Suprapubic skin (tissue), 4 donors: ENCODE measurements at regions not wholly inside any gene's neighbourhood (a gene's known extent, or its start where the extent isn't known, plus 50 kb on each side); places are given as distances from the start of the nearest gene placed in this dataset.

ENCODE experiments used
- DNase-seq, 2 donors: peaks; one replicate each; pipeline ENCODE4 v3.0.0-alpha.2; 2019; ENCODE audit warnings: low spot score in 2 of 2
- H3K27ac ChIP-seq: fragments of 200-600 bp; sonication (generic); one replicate; pipeline ENCODE4 v1.5.1; 2019
- H3K27me3 ChIP-seq: fragments of 200-600 bp; sonication (generic); one replicate; pipeline ENCODE4 v1.5.1; 2019
- H3K36me3 ChIP-seq: fragments of 200-600 bp; sonication (generic); one replicate; pipeline ENCODE4 v1.5.1; 2019
- H3K4me1 ChIP-seq: fragments of 200-600 bp; sonication (generic); one replicate; pipeline ENCODE4 v1.5.1; 2019
- H3K4me3 ChIP-seq: fragments of 200-600 bp; sonication (generic); one replicate; pipeline ENCODE4 v1.5.1; 2019; ENCODE audit warnings: mild to moderate bottlenecking
- H3K9me3 ChIP-seq: fragments of 200-600 bp; sonication (generic); one replicate; pipeline ENCODE4 v1.5.1; 2019
- EP300 ChIP-seq: sonication (generic); formaldehyde crosslinking; IDR thresholded peaks from one replicate; pipeline ENCODE4 v1.6.1; 2017; ENCODE audit warnings: antibody characterized with exemption
- POLR2A ChIP-seq, 2 donors: fragments of 450-650 bp; IDR thresholded peaks; one replicate each; pipeline ENCODE4 v1.6.1; 2017; ENCODE audit warnings: antibody characterized with exemption in 2 of 2, mild to moderate bottlenecking in 2 of 2, moderate library complexity in 2 of 2
- POLR2AphosphoS5 ChIP-seq, 3 donors: sonication (generic); formaldehyde crosslinking; IDR thresholded peaks; one replicate each; pipeline ENCODE4 v1.6.1; 2017; ENCODE audit warnings: antibody characterized with exemption in 3 of 3
- WGBS: methylation state at CpG from one replicate; pipeline ENCODE4 v1.1.5; 2018; 5-methylcytosine and 5-hydroxymethylcytosine counted together
- TF ChIP-seq, protein P1 (sequence below), 2 donors: fragments of 200-600 bp in 1 of 2; fragments of 450-650 bp in 1 of 2; sonication (generic) in 1 of 2; IDR thresholded peaks; one replicate each; pipeline ENCODE4 v1.5.1; 2016 to 2019; ENCODE audit warnings: antibody characterized with exemption in 2 of 2, mild to moderate bottlenecking in 1 of 2, moderate library complexity in 1 of 2

DNA sequence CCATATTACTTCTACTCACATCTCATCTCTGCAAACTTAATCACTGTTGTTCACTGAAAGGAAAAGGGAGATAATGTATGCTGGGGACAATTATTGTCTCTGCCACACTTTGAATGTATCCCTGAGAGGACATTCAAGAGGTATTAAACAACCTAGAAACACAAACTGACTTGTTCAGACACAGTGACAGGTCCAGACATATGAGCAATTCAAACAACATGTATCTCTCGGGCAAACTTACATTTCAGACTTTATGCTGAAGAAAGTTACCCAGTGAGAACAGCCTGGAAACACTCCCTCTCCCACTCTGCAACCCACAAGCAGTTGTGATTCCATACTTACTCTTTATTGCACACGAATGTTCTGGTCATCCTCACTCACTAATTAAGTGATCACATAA lies 968.7 kb upstream of the SLC10A2 start:
- no peaks in the 10 kb centered on the region for H3K27me3 ChIP-seq
- H3K9me3 ChIP-seq: no peaks in the 10 kb centered on the region
- no peak for DNase-seq
- no peak overlapping the region for H3K4me3 ChIP-seq
- H3K4me1 ChIP-seq: no peaks in the 10 kb centered on the region
- TF ChIP-seq EP300 (no peak), POLR2AphosphoS5 (IDR thresholded peaks at IDR 0.05) (no peak), POLR2A (IDR thresholded peaks at IDR 0.05) (no peak)
- TF ChIP-seq, protein P1, sequence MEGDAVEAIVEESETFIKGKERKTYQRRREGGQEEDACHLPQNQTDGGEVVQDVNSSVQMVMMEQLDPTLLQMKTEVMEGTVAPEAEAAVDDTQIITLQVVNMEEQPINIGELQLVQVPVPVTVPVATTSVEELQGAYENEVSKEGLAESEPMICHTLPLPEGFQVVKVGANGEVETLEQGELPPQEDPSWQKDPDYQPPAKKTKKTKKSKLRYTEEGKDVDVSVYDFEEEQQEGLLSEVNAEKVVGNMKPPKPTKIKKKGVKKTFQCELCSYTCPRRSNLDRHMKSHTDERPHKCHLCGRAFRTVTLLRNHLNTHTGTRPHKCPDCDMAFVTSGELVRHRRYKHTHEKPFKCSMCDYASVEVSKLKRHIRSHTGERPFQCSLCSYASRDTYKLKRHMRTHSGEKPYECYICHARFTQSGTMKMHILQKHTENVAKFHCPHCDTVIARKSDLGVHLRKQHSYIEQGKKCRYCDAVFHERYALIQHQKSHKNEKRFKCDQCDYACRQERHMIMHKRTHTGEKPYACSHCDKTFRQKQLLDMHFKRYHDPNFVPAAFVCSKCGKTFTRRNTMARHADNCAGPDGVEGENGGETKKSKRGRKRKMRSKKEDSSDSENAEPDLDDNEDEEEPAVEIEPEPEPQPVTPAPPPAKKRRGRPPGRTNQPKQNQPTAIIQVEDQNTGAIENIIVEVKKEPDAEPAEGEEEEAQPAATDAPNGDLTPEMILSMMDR (IDR thresholded peaks at IDR 0.05): no peak
- no peak overlapping the region for H3K27ac ChIP-seq
- no peaks in the 10 kb centered on the region for H3K36me3 ChIP-seq
- WGBS: 64% methylated on average over 2 of the region's 2 CpGs

DNA sequence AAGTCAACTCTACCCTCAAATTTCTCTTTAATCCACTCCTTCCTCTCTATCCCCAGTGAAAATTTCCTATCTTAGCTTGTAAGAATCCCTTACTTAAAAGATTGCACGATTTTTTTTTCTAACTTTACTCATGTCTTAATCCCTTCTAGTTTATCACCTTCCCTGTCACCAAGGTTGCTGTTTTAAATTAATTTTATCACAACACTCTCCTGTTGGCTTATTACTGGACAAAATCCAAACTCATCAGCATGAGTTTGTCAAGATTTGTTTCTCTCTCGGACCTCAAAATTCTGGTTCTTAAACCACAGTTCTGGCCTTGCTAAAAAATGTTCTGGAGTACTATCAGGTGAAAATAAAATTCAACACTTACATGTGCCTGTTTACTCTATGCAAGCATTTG lies 959.1 kb upstream of the SLC10A2 start:
- TF ChIP-seq EP300 (no peak), POLR2AphosphoS5 (IDR thresholded peaks at IDR 0.05) (no peak), POLR2A (IDR thresholded peaks at IDR 0.05) (no peak)
- TF ChIP-seq, protein P1 (IDR thresholded peaks at IDR 0.05): no peak
- 40% methylated on average over 2 of the region's 2 CpGs for WGBS
- DNase-seq: no peak
- H3K27me3 ChIP-seq: no peaks in the 10 kb centered on the region
- H3K4me1 ChIP-seq: no peaks in the 10 kb centered on the region
- H3K27ac ChIP-seq: no peak overlapping the region
- H3K9me3 ChIP-seq: no peaks in the 10 kb centered on the region
- H3K4me3 ChIP-seq: no peak overlapping the region
- H3K36me3 ChIP-seq: no peaks in the 10 kb centered on the region

- TF ChIP-seq EP300 (no peak), POLR2A (IDR thresholded peaks at IDR 0.05) (no peak), POLR2AphosphoS5 (IDR thresholded peaks at IDR 0.05) (no peak)
- TF ChIP-seq, protein P1 (IDR thresholded peaks at IDR 0.05): no peak
- H3K4me1 ChIP-seq: no peaks in the 10 kb centered on the region
- no peak overlapping the region for H3K4me3 ChIP-seq
- WGBS: 50% methylated on average over 4 of the region's 4 CpGs
- DNase-seq: no peak
- no peaks in the 10 kb centered on the region for H3K36me3 ChIP-seq
- no peaks in the 10 kb centered on the region for H3K27me3 ChIP-seq
- no peaks in the 10 kb centered on the region for H3K9me3 ChIP-seq
- H3K27ac ChIP-seq: no peak overlapping the region
Measured at GRCh38 chr13:104024416-104025170, 958.4 kb upstream of the SLC10A2 start.

DNA sequence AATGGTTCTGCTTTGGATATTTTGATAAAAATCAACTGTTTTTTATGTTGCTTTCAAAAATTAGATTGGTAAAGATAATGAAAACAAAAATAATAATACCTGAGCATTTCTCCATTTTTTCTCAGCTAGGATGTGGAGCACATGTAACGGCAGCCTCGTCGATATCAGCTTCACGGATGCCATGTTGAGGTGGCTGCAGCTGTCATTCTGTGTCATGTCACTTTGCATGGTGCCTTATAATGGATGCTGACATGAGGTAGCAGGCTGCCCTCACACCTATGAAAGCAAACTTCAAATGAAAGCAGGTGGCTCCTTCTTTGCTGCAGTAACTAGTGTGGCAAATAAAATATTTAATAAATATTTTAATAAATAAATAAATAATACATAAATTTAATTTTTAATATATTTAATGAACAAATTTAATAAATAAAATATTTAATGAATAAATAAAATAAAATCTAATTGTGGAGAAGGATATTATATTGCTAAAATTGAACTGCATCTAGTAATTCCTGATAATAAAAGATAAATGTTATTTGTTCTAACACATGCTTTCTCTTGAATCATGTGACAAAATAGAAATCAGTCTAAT lies 955.7 kb upstream of the SLC10A2 start:
- WGBS: 94% methylated on average over 4 of the region's 4 CpGs
- no peak for DNase-seq
- Histone ChIP-seq H3K4me3 (no peak overlapping the region), H3K9me3 (no peaks in the 10 kb centered on the region), H3K36me3 (no peaks in the 10 kb centered on the region), H3K4me1 (no peaks in the 10 kb centered on the region), H3K27ac (no peak overlapping the region), H3K27me3 (no peaks in the 10 kb centered on the region)
- TF ChIP-seq EP300: no peak

- Histone ChIP-seq H3K4me1 (peaks cover 5% of the 10 kb centered on the region), H3K9me3 (no peaks in the 10 kb centered on the region), H3K36me3 (no peaks in the 10 kb centered on the region), H3K4me3 (no peak overlapping the region), H3K27me3 (no peaks in the 10 kb centered on the region), H3K27ac (no peak overlapping the region)
- TF ChIP-seq, protein P1 (IDR thresholded peaks at IDR 0.05): no peak
- DNase-seq: no peak
- WGBS: 71% methylated on average over 2 of the region's 2 CpGs
Measured at GRCh38 chr13:104017317-104017716, 951.1 kb upstream of the SLC10A2 start.
